BJ (cell line): ENCODE measurements at regions not wholly inside any gene's neighbourhood (a gene's known extent, or its start where the extent isn't known, plus 50 kb on each side); places are given as distances from the start of the nearest gene placed in this dataset.

Experiments used
- CTCF ChIA-PET: fragments of 350-600 bp; formaldehyde crosslinking; extraction: SDS; loops from one replicate; lab custom pipeline; 2021; ENCODE audit warnings: antibody characterized with exemption, inconsistent platforms; lab: Yijun Ruan, JAX
- POLR2A ChIA-PET: fragments of 300-600 bp; sonication (Branson Sonifier 250); formaldehyde crosslinking; extraction: SDS; loops from one replicate; lab custom pipeline; 2021; ENCODE audit warnings: antibody characterized with exemption; lab: Charles Lee
- DNase-seq: peaks from one replicate; pipeline ENCODE4 v3.0.0-alpha.2; 2011; ENCODE audit warnings: low read depth
- H3K27me3 ChIP-seq: 2 replicates; pipeline ENCODE4 v1.6.0; 2011; ENCODE audit warnings: low read length; ENCODE audit not compliant: control insufficient read depth, insufficient read depth
- H3K36me3 ChIP-seq: 2 replicates; pipeline ENCODE4 v1.5.1; 2011; ENCODE audit warnings: low read length; ENCODE audit not compliant: control insufficient read depth, insufficient read depth
- H3K4me3 ChIP-seq: 2 replicates; pipeline ENCODE4 v1.5.1; 2011; ENCODE audit warnings: low read depth, mild to moderate bottlenecking, control low read depth, low read length
- CTCF ChIP-seq: IDR thresholded peaks from 2 replicates; pipeline ENCODE4 v1.5.1; 2011; ENCODE audit warnings: low read depth, mild to moderate bottlenecking, control low read depth, inconsistent platforms, low read length, moderate library complexity; ENCODE audit not compliant: insufficient read depth

DNA sequence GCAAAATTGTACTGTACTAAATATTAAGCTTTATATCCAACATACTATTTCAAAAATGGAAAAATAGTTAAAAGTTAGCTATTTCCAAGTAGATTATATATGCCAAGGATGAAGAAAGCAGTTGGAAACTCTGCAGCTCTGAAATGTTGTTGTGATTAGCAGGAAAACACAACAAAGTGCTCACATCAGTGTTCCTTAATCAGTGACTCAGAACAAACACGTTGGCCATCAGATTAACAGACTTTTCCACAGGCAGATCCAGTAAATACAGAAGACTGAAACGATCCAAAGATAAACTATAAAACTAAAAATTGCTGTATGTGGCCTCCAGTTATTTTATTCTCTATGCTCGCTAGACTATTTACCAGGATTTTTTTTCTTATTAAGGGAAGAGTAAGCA is 99.6 kb upstream of the SEMA3D start:
- H3K4me3 ChIP-seq, result no peak overlapping the region
- TF ChIP-seq CTCF, result no peak
- H3K36me3 ChIP-seq, result no peaks in the 10 kb centered on the region
- ChIA-PET CTCF (no interaction called here), POLR2A (no interaction called here)
- H3K27me3 ChIP-seq, result no peaks in the 10 kb centered on the region
- DNase-seq, result no peak

- POLR2A ChIA-PET, result no interaction called here
- no peaks in the 10 kb centered on the region for H3K36me3 ChIP-seq
- no peaks in the 10 kb centered on the region for H3K27me3 ChIP-seq
- no peak for TF ChIP-seq CTCF
- CTCF ChIA-PET, result no interaction called here
- H3K4me3 ChIP-seq, result no peak overlapping the region
- DNase-seq, result no peak
Observed at GRCh38 chr7:85285527-85285926, 98.7 kb upstream of the SEMA3D start.

DNA sequence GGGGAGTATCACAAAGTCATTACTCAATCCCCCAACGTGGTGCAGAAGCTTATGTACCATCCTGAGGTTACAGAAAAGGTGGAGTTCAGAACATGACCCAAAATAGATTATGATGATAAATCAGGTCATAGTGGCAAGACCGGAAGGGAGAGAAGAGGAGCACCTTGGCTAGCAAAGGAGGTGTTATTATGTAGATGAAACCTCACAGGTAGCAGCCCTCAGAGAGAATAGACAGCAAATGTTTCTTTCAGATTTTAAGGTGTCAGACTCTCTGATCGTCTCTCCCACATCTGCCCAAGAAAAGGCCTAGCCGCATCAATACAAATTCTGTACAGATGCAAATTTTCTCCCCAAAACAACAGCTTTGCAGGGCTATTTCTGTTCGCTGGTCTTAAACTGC is 88.3 kb upstream of the SEMA3D start:
- ChIA-PET POLR2A (no interaction called here), CTCF (no interaction called here)
- Histone ChIP-seq H3K4me3 (no peak overlapping the region), H3K27me3 (no peaks in the 10 kb centered on the region), H3K36me3 (no peaks in the 10 kb centered on the region)
- no peak for TF ChIP-seq CTCF
- DNase-seq, result no peak

DNA sequence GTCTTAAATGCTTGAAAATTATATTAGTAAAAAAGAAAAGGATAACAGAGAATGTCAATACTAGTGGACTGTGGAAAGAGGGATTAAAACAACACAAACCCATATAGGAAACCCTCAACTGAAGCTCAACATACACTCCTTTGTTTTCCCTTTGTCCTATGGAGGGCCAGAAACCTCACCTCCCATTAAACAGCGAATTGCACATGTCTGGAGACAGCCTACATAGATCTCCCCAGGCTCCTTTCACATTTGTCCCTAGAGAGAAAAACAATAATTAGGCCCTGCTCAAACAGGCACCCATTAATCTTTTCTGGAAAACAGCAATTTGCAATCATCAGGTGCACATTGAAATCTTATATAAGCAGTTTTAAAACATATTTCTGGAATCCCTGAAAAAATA is 87.6 kb upstream of the SEMA3D start:
- CTCF ChIA-PET, result no interaction called here

DNA sequence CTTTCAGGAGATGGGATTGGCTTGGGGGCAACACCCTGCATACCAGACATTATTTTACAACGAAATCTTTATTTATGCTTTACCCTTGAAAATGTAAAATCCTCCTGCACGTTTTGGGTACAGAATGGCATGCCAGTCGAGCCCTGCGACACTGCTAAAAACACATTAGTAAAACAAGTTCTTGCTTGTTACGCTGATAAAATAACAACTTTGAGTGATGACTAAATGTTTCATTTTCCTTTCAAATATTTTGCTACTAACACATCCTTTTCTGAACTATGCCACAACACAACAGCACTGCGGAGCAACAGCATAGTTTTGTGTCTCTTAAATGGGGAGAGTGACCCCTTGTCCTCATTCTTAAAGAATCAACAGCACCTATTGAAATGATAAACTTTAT is 76.0 kb upstream of the SEMA3D start:
- CTCF ChIA-PET, result no interaction called here
- H3K27me3 ChIP-seq, result no peaks in the 10 kb centered on the region
- no peak for DNase-seq
- POLR2A ChIA-PET, result no interaction called here
- no peaks in the 10 kb centered on the region for H3K36me3 ChIP-seq
- no peak overlapping the region for H3K4me3 ChIP-seq
- no peak for TF ChIP-seq CTCF

More for the DNA sequence above, 87.6 kb upstream of the SEMA3D start:
- Histone ChIP-seq H3K4me3 (no peak overlapping the region), H3K27me3 (no peaks in the 10 kb centered on the region), H3K36me3 (no peaks in the 10 kb centered on the region)
- DNase-seq, result no peak
- no peak for TF ChIP-seq CTCF
- POLR2A ChIA-PET, result no interaction called here
